H1 (cell line): ENCODE measurements at regions not wholly inside any gene's neighbourhood (a gene's known extent, or its start where the extent isn't known, plus 50 kb on each side); places are given as distances from the start of the nearest gene placed in this dataset.

Experiments used
- CREB1 ChIP-seq: IDR thresholded peaks from 2 replicates; pipeline ENCODE4 v1.6.1; 2012; ENCODE audit warnings: inconsistent platforms
- EZH2 ChIP-seq: fragments of 200-600 bp; sonication (generic); IDR thresholded peaks from 2 replicates; pipeline ENCODE4 v1.7.1; 2012; ENCODE audit warnings: low read depth, mild to moderate bottlenecking, moderate library complexity, low read length, inconsistent platforms; ENCODE audit not compliant: severe bottlenecking
- GTF2F1 ChIP-seq: IDR thresholded peaks from 2 replicates; pipeline ENCODE4 v1.6.1; 2012; ENCODE audit warnings: low read depth, low read length, improper control_type of control experiment, borderline replicate concordance
- JUND ChIP-seq: IDR thresholded peaks from 2 replicates; pipeline ENCODE4 v1.6.1; 2011; ENCODE audit warnings: mild to moderate bottlenecking, improper control_type of control experiment, low read length
- NANOG ChIP-seq: IDR thresholded peaks from 2 replicates; pipeline ENCODE4 v1.6.1; 2011; ENCODE audit warnings: low read length, low read depth, mild to moderate bottlenecking, inconsistent platforms; ENCODE audit not compliant: insufficient read depth, poor library complexity, severe bottlenecking
- POLR2A ChIP-seq, 2 experiments: IDR thresholded peaks; 1 replicate in 1 of 2; 2 replicates in 1 of 2; pipeline ENCODE4 v1.6.1; 2011; ENCODE audit warnings: low read depth in 2 of 2, low read length in 2 of 2, mild to moderate bottlenecking in 2 of 2; ENCODE audit errors: control extremely low read depth in 1 of 2
- POLR2AphosphoS5 ChIP-seq: IDR thresholded peaks from 2 replicates; pipeline ENCODE4 v1.6.1; 2011; ENCODE audit warnings: low read depth, low read length
- RBBP5 ChIP-seq: IDR thresholded peaks from 2 replicates; pipeline ENCODE4 v1.7.1; 2012; ENCODE audit warnings: low read depth, mild to moderate bottlenecking, inconsistent platforms, low read length, moderate library complexity, borderline replicate concordance

DNA sequence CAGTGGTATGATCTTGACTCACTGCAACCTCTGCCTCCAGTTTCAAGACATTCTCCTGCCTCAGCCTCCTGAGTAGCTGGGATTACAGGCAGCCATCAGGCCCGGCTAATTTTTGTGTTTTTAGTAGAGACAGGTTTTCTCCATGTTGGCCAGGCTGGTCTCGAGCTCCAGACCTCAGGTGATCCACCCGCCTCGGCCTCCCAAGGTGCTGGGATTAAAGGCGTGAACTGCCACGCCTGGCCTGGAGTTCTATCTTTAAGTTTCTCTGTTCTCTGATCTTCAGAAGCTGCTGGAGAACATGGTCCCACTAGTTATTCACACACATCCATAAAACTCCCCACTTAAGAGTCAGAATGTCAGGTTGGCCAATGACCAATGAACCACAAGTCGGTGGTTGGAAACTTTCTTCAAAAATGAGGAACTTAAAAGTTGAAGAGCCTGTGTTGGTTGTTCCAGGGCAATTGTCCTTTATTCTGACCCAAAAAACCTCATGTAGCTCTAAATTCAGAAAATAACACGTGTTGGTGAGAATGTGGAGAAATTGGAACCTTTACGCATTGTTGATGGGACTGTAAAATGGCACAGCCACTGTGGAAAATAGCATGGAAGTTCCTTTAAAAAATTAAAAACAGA is 55.9 kb upstream of the PIK3CB start (continued):
- TF ChIP-seq RBBP5, result no peak
- no peak for TF ChIP-seq EZH2
- no peak for TF ChIP-seq CREB1
- no peak for TF ChIP-seq POLR2A (IDR thresholded peaks at IDR 0.05; ENCODE audit: control extremely low read depth in 1 of 2, low read depth in 2 of 2, low read length in 2 of 2)
- TF ChIP-seq POLR2AphosphoS5, result no peak
- no peak for TF ChIP-seq NANOG
- no peak for TF ChIP-seq GTF2F1
- TF ChIP-seq JUND, result no peak
